Stomach (tissue), 4 donors: ENCODE measurements at regions not wholly inside any gene's neighbourhood (a gene's known extent, or its start where the extent isn't known, plus 50 kb on each side); places are given as distances from the start of the nearest gene placed in this dataset.

Experiments used
- EP300 ChIP-seq: sonication (generic); formaldehyde crosslinking; IDR thresholded peaks from one replicate; pipeline ENCODE4 v1.6.1; 2017; ENCODE audit warnings: antibody characterized with exemption
- POLR2A ChIP-seq, 4 donors: fragments of 450-650 bp; IDR thresholded peaks; one replicate each; pipeline ENCODE4 v1.6.1; 2016; ENCODE audit warnings: antibody characterized with exemption in 4 of 4, control low read depth in 2 of 4, mild to moderate bottlenecking in 1 of 4, moderate library complexity in 1 of 4
- POLR2AphosphoS5 ChIP-seq, 3 donors: sonication (generic); formaldehyde crosslinking; IDR thresholded peaks; one replicate each; pipeline ENCODE4 v1.6.1; 2016; ENCODE audit warnings: antibody characterized with exemption in 3 of 3
- TF ChIP-seq, protein P1 (sequence below), 7 experiments: fragments of 450-650 bp in 4 of 7; fragments of 200-600 bp in 3 of 7; sonication (generic) in 3 of 7; IDR thresholded peaks; one replicate each; pipeline ENCODE4 v1.5.1; 2016 to 2019; ENCODE audit warnings: antibody characterized with exemption in 7 of 7, control low read depth in 2 of 7, mild to moderate bottlenecking in 1 of 7

DNA sequence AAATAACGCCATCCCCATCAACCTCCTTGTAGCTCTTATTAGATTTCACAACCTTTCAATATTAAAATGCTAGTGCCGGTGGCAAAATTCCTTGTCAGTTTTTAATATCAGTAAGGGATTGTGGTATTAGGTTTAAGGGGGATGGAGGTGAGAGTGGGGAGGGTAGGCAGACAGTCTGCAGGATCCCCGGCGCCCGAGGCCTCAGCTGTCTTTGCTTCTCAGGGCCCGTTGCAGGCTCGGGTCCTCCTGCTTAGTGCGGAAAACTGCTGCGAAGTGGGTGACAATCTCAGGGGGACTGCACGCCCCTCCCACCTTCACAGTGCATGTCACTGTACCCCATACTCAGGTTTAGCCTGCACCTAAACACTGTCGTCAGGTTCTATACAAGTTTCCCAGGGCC, 274.3 kb upstream of the PODXL start:
- TF ChIP-seq, protein P1, sequence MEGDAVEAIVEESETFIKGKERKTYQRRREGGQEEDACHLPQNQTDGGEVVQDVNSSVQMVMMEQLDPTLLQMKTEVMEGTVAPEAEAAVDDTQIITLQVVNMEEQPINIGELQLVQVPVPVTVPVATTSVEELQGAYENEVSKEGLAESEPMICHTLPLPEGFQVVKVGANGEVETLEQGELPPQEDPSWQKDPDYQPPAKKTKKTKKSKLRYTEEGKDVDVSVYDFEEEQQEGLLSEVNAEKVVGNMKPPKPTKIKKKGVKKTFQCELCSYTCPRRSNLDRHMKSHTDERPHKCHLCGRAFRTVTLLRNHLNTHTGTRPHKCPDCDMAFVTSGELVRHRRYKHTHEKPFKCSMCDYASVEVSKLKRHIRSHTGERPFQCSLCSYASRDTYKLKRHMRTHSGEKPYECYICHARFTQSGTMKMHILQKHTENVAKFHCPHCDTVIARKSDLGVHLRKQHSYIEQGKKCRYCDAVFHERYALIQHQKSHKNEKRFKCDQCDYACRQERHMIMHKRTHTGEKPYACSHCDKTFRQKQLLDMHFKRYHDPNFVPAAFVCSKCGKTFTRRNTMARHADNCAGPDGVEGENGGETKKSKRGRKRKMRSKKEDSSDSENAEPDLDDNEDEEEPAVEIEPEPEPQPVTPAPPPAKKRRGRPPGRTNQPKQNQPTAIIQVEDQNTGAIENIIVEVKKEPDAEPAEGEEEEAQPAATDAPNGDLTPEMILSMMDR (IDR thresholded peaks at IDR 0.05), result no peak
- TF ChIP-seq EP300, result no peak
- TF ChIP-seq POLR2AphosphoS5 (IDR thresholded peaks at IDR 0.05), result no peak
- no peak for TF ChIP-seq POLR2A (IDR thresholded peaks at IDR 0.05)
